Liver (tissue), 8 donors: ENCODE measurements at regions not wholly inside any gene's neighbourhood (a gene's known extent, or its start where the extent isn't known, plus 50 kb on each side); places are given as distances from the start of the nearest gene placed in this dataset.

ENCODE experiments used
- DNase-seq: peaks from one replicate; pipeline ENCODE4 v3.0.0-alpha.2; 2017; ENCODE audit warnings: low spot score
- H3K27ac ChIP-seq, 2 donors: one replicate each; pipeline ENCODE4 v1.7.0; 2013; ENCODE audit warnings: inconsistent platforms in 2 of 2, low read length in 2 of 2, control low read depth in 1 of 2, low read depth in 1 of 2, mild to moderate bottlenecking in 1 of 2
- H3K27me3 ChIP-seq, 4 donors: one replicate each; pipeline versions ENCODE4 v1.6.1 to v1.7.0; 2013; ENCODE audit warnings: low read length in 3 of 4, inconsistent platforms in 1 of 4, mild to moderate bottlenecking in 1 of 4, moderate library complexity in 1 of 4; ENCODE audit not compliant: control insufficient read depth in 4 of 4, insufficient read depth in 4 of 4
- H3K36me3 ChIP-seq, 4 donors: one replicate each; pipeline versions ENCODE4 v1.6.1 to v1.7.0; 2013; ENCODE audit warnings: low read length in 3 of 4, mild to moderate bottlenecking in 3 of 4, low read depth in 1 of 4, moderate library complexity in 1 of 4; ENCODE audit not compliant: control insufficient read depth in 4 of 4, insufficient read depth in 3 of 4
- H3K4me1 ChIP-seq, 4 donors: one replicate each; pipeline versions ENCODE4 v1.6.1 to v1.7.0; 2013; ENCODE audit warnings: low read length in 3 of 4, mild to moderate bottlenecking in 3 of 4, moderate library complexity in 1 of 4; ENCODE audit not compliant: control insufficient read depth in 4 of 4, insufficient read depth in 4 of 4
- H3K4me3 ChIP-seq, 3 donors: one replicate each; pipeline versions ENCODE4 v1.6.1 to v1.7.0; 2013; ENCODE audit warnings: low read length in 3 of 3, control low read depth in 1 of 3, low read depth in 1 of 3, mild to moderate bottlenecking in 1 of 3
- H3K9ac ChIP-seq, 2 donors: one replicate each; pipeline ENCODE4 v1.7.0; 2013; ENCODE audit warnings: low read length in 2 of 2, mild to moderate bottlenecking in 2 of 2, moderate library complexity in 2 of 2, control low read depth in 1 of 2, low read depth in 1 of 2
- H3K9me3 ChIP-seq, 4 donors: one replicate each; pipeline versions ENCODE4 v1.6.1 to v1.7.0; 2013; ENCODE audit warnings: low read length in 3 of 4; ENCODE audit not compliant: control insufficient read depth in 4 of 4
- EGR1 ChIP-seq, 2 donors: IDR thresholded peaks; 2 replicates each; pipeline ENCODE4 v1.6.1; 2016 to 2018; ENCODE audit warnings: antibody characterized with exemption in 2 of 2, low read depth in 2 of 2
- FOXA1 ChIP-seq: IDR thresholded peaks from 2 replicates; pipeline ENCODE4 v1.6.1; 2016; ENCODE audit warnings: antibody characterized with exemption
- FOXA2 ChIP-seq: IDR thresholded peaks from 2 replicates; pipeline ENCODE4 v1.6.1; 2016; ENCODE audit warnings: antibody characterized with exemption
- GABPA ChIP-seq, 2 donors: IDR thresholded peaks in 1 of 2; conservative IDR thresholded peaks in 1 of 2; 2 replicates each; pipeline ENCODE4 v1.6.1; 2016; ENCODE audit warnings: antibody characterized with exemption in 2 of 2, mild to moderate bottlenecking in 1 of 2, moderate library complexity in 1 of 2
- HNF4A ChIP-seq, 2 donors: conservative IDR thresholded peaks; 2 replicates each; pipeline ENCODE4 v1.6.1; 2016; ENCODE audit warnings: antibody characterized with exemption in 2 of 2, mild to moderate bottlenecking in 2 of 2
- HNF4G ChIP-seq: IDR thresholded peaks from 2 replicates; pipeline ENCODE4 v1.6.1; 2016; ENCODE audit warnings: antibody characterized with exemption
- JUND ChIP-seq, 2 donors: IDR thresholded peaks; 2 replicates each; pipeline ENCODE4 v1.6.1; 2016; ENCODE audit warnings: antibody characterized with exemption in 2 of 2
- NR2F2 ChIP-seq: IDR thresholded peaks from 2 replicates; pipeline ENCODE4 v1.6.1; 2016; ENCODE audit warnings: antibody characterized with exemption
- RXRA ChIP-seq, 2 donors: IDR thresholded peaks; 2 replicates each; pipeline ENCODE4 v1.6.1; 2017 to 2018; ENCODE audit warnings: antibody characterized with exemption in 2 of 2, mild to moderate bottlenecking in 1 of 2
- SP1 ChIP-seq: IDR thresholded peaks from 2 replicates; pipeline ENCODE4 v1.6.1; 2018; ENCODE audit warnings: antibody characterized with exemption, mild to moderate bottlenecking
- TAF1 ChIP-seq: conservative IDR thresholded peaks from 2 replicates; pipeline ENCODE4 v1.6.1; 2016; ENCODE audit warnings: antibody characterized with exemption, mild to moderate bottlenecking
- YY1 ChIP-seq: IDR thresholded peaks from 2 replicates; pipeline ENCODE4 v1.6.1; 2016; ENCODE audit warnings: antibody characterized with exemption, mild to moderate bottlenecking
- WGBS: extraction: QIAGEN DNeasy Blood & Tissue Kit; methylation state at CpG from one replicate; pipeline ENCODE4 v1.1.7; 2013; 5-methylcytosine and 5-hydroxymethylcytosine counted together
- TF ChIP-seq, protein P1 (sequence below): IDR thresholded peaks from 2 replicates; pipeline ENCODE4 v1.6.1; 2016; ENCODE audit warnings: antibody characterized with exemption
- TF ChIP-seq, protein P2 (sequence below): IDR thresholded peaks from 2 replicates; pipeline ENCODE4 v1.6.1; 2016; ENCODE audit warnings: antibody characterized with exemption
- TF ChIP-seq, protein P3 (sequence below): IDR thresholded peaks from 2 replicates; pipeline ENCODE4 v1.6.1; 2016; ENCODE audit warnings: antibody characterized with exemption
- TF ChIP-seq, protein P4 (sequence below): IDR thresholded peaks from 2 replicates; pipeline ENCODE4 v1.6.1; 2016; ENCODE audit warnings: antibody characterized with exemption, mild to moderate bottlenecking
- TF ChIP-seq, protein P5 (sequence below): fragments of 150-350 bp; IDR thresholded peaks from 2 replicates; pipeline ENCODE4 v1.5.1; 2017; ENCODE audit warnings: improper control_type of control experiment, low read depth, low read length; ENCODE audit not compliant: missing input control
- donor health status: healthy.
- donor health status: healthy.
- donor health status: healthy.
- donor health status: healthy.
- donor health status: healthy.

DNA sequence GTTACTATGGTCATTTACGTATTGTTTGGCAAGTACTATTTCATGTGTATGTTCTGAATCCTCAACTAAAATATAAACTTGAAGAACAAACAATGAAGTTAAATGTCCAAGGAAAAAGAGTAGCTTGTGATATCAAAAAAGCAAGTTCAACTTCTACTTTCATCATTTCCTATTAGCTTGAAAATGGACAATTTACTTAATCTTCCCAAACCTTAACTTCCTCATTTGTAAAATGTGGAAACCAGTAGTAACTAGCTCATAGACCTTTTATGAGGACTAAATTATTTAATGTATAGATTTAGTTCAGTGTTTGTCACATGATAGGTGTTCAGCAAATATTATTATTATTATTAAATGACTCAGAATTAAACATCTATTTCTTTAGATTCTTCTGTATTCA is 276.8 kb upstream of the TET2 start:
- TF ChIP-seq TAF1 (no peak), JUND (IDR thresholded peaks at IDR 0.05) (no peak), GABPA (IDR thresholded peaks at IDR 0.05 in 1 of 2, conservative IDR thresholded peaks at IDR 0.05 in 1 of 2) (no peak), NR2F2 (no peak), SP1 (no peak)
- TF ChIP-seq, protein P1, sequence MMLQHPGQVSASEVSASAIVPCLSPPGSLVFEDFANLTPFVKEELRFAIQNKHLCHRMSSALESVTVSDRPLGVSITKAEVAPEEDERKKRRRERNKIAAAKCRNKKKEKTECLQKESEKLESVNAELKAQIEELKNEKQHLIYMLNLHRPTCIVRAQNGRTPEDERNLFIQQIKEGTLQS: no peak
- TF ChIP-seq, protein P2, sequence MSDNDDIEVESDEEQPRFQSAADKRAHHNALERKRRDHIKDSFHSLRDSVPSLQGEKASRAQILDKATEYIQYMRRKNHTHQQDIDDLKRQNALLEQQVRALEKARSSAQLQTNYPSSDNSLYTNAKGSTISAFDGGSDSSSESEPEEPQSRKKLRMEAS: no peak
- Histone ChIP-seq H3K4me3 (no peak overlapping the region), H3K27ac (no peak overlapping the region), H3K4me1 (no peaks in the 10 kb centered on the region), H3K27me3 (no peaks in the 10 kb centered on the region), H3K9ac (no peak overlapping the region), H3K9me3 (no peaks in the 10 kb centered on the region), H3K36me3 (no peaks in the 10 kb centered on the region)
- 93% methylated on average over 1 of the region's 1 CpG for WGBS
- DNase-seq: no peak

DNA sequence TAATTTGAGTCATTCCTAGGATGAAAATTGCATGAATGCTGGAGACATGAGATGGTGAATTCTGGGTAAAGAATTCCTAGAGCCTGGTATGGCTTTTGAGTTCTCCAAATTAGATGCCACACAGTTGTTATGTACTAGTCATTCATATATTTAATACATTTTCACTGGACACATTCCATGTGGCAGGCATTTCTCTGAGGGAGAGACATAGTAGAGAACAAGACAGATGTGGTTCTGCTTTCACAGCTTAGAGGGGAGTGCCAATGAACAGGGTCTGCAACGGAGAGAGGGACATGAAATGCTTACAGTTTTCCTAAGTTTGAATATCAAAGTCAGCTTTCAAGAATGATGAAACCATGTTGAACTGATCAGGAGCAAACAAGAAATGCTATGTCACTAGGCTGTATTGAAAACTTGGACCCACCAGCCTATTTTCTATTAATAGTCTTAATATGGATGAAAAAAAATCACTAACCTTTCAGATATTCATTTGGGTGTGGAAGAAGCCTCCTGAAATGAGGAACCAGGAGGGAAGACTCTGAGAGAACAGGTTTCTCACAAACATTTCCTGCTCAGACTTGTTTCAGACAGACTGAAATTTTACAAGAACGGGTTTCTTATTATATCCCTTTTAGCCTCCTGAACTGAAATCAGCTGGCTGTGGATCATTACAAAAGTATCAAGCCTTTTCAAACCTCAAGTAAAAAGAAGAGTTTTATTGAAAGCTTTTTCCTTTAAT is 276.0 kb upstream of the TET2 start:
- Histone ChIP-seq H3K9me3 (no peaks in the 10 kb centered on the region), H3K4me3 (no peak overlapping the region), H3K27me3 (no peaks in the 10 kb centered on the region), H3K4me1 (no peaks in the 10 kb centered on the region), H3K36me3 (no peaks in the 10 kb centered on the region), H3K9ac (no peak overlapping the region), H3K27ac (no peak overlapping the region)
- no peak for DNase-seq
- WGBS: 53% methylated on average over 2 of the region's 2 CpGs
- no peak for TF ChIP-seq FOXA1
- TF ChIP-seq HNF4A (conservative IDR thresholded peaks at IDR 0.05): no peak
- TF ChIP-seq YY1: no peak
- TF ChIP-seq, protein P3, sequence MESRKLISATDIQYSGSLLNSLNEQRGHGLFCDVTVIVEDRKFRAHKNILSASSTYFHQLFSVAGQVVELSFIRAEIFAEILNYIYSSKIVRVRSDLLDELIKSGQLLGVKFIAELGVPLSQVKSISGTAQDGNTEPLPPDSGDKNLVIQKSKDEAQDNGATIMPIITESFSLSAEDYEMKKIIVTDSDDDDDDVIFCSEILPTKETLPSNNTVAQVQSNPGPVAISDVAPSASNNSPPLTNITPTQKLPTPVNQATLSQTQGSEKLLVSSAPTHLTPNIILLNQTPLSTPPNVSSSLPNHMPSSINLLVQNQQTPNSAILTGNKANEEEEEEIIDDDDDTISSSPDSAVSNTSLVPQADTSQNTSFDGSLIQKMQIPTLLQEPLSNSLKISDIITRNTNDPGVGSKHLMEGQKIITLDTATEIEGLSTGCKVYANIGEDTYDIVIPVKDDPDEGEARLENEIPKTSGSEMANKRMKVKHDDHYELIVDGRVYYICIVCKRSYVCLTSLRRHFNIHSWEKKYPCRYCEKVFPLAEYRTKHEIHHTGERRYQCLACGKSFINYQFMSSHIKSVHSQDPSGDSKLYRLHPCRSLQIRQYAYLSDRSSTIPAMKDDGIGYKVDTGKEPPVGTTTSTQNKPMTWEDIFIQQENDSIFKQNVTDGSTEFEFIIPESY: no peak
- no peak for TF ChIP-seq NR2F2
- TF ChIP-seq, protein P4, sequence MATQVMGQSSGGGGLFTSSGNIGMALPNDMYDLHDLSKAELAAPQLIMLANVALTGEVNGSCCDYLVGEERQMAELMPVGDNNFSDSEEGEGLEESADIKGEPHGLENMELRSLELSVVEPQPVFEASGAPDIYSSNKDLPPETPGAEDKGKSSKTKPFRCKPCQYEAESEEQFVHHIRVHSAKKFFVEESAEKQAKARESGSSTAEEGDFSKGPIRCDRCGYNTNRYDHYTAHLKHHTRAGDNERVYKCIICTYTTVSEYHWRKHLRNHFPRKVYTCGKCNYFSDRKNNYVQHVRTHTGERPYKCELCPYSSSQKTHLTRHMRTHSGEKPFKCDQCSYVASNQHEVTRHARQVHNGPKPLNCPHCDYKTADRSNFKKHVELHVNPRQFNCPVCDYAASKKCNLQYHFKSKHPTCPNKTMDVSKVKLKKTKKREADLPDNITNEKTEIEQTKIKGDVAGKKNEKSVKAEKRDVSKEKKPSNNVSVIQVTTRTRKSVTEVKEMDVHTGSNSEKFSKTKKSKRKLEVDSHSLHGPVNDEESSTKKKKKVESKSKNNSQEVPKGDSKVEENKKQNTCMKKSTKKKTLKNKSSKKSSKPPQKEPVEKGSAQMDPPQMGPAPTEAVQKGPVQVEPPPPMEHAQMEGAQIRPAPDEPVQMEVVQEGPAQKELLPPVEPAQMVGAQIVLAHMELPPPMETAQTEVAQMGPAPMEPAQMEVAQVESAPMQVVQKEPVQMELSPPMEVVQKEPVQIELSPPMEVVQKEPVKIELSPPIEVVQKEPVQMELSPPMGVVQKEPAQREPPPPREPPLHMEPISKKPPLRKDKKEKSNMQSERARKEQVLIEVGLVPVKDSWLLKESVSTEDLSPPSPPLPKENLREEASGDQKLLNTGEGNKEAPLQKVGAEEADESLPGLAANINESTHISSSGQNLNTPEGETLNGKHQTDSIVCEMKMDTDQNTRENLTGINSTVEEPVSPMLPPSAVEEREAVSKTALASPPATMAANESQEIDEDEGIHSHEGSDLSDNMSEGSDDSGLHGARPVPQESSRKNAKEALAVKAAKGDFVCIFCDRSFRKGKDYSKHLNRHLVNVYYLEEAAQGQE: no peak
- TF ChIP-seq GABPA (IDR thresholded peaks at IDR 0.05 in 1 of 2, conservative IDR thresholded peaks at IDR 0.05 in 1 of 2): no peak
- TF ChIP-seq RXRA (IDR thresholded peaks at IDR 0.05): no peak
- TF ChIP-seq, protein P2: no peak
- TF ChIP-seq, protein P5, sequence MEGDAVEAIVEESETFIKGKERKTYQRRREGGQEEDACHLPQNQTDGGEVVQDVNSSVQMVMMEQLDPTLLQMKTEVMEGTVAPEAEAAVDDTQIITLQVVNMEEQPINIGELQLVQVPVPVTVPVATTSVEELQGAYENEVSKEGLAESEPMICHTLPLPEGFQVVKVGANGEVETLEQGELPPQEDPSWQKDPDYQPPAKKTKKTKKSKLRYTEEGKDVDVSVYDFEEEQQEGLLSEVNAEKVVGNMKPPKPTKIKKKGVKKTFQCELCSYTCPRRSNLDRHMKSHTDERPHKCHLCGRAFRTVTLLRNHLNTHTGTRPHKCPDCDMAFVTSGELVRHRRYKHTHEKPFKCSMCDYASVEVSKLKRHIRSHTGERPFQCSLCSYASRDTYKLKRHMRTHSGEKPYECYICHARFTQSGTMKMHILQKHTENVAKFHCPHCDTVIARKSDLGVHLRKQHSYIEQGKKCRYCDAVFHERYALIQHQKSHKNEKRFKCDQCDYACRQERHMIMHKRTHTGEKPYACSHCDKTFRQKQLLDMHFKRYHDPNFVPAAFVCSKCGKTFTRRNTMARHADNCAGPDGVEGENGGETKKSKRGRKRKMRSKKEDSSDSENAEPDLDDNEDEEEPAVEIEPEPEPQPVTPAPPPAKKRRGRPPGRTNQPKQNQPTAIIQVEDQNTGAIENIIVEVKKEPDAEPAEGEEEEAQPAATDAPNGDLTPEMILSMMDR: no peak
- TF ChIP-seq EGR1 (IDR thresholded peaks at IDR 0.05; ENCODE audit: low read depth in 2 of 2): no peak
- TF ChIP-seq SP1: no peak
- TF ChIP-seq HNF4G: no peak
- TF ChIP-seq FOXA2: no peak
- TF ChIP-seq JUND (IDR thresholded peaks at IDR 0.05): no peak
- TF ChIP-seq, protein P1: no peak
- TF ChIP-seq TAF1: no peak
